Astrocyte (in vitro differentiated cells and primary cell): ENCODE measurements at regions not wholly inside any gene's neighbourhood (a gene's known extent, or its start where the extent isn't known, plus 50 kb on each side); places are given as distances from the start of the nearest gene placed in this dataset.

Experiments used
- EZH2 ChIP-seq: IDR thresholded peaks from 2 replicates; pipeline ENCODE4 v1.6.1; 2012; ENCODE audit warnings: mild to moderate bottlenecking, low read length, inconsistent platforms; ENCODE audit not compliant: insufficient read depth
- TF ChIP-seq, protein P1 (sequence below): IDR thresholded peaks from 2 replicates; pipeline ENCODE4 v1.5.1; 2011; ENCODE audit warnings: low read depth, mild to moderate bottlenecking, inconsistent platforms, low read length, moderate library complexity; ENCODE audit not compliant: insufficient read depth

DNA sequence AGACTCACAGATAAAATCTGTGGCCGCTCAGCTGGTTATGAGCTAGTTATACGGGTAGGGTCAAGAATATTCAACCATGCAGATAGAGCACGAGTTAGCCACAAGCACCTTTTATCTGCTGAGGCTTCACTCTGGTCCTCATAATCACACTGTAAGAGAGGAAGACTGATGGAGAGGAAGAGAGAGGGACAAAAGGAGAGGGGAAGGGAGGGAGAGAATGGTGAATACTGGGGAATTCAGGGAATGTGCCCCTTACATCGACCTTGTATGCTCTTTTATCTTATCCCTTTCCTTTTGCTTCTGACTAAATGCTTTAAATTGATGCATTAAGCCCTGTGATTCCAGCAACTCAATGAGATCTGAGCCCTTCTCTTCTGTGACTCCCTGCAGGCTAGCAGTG lies 333.1 kb downstream of the DSEL start:
- TF ChIP-seq, protein P1, sequence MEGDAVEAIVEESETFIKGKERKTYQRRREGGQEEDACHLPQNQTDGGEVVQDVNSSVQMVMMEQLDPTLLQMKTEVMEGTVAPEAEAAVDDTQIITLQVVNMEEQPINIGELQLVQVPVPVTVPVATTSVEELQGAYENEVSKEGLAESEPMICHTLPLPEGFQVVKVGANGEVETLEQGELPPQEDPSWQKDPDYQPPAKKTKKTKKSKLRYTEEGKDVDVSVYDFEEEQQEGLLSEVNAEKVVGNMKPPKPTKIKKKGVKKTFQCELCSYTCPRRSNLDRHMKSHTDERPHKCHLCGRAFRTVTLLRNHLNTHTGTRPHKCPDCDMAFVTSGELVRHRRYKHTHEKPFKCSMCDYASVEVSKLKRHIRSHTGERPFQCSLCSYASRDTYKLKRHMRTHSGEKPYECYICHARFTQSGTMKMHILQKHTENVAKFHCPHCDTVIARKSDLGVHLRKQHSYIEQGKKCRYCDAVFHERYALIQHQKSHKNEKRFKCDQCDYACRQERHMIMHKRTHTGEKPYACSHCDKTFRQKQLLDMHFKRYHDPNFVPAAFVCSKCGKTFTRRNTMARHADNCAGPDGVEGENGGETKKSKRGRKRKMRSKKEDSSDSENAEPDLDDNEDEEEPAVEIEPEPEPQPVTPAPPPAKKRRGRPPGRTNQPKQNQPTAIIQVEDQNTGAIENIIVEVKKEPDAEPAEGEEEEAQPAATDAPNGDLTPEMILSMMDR: no peak
- TF ChIP-seq EZH2: no peak
